ENCODE measurements at regions not wholly inside any gene's neighbourhood (a gene's known extent, or its start where the extent isn't known, plus 50 kb on each side); places are given as distances from the start of the nearest gene placed in this dataset.

GRCh38 chr15:26178640-26179220 lies 315.6 kb upstream of the ATP10A start:
- DNase-seq, result no peak

GRCh38 chr15:26177816-26178215 lies 314.7 kb upstream of the ATP10A start:
- DNase-seq, result no peak

GRCh38 chr15:26176831-26177230 lies 313.7 kb upstream of the ATP10A start:
- no peak for DNase-seq

- DNase-seq, result no peak
Observed at GRCh38 chr15:26171266-26171665, 308.1 kb upstream of the ATP10A start.

- no peak for DNase-seq
Observed at GRCh38 chr15:26166429-26166828, 303.3 kb upstream of the ATP10A start.

GRCh38 chr15:26165546-26165945 lies 302.4 kb upstream of the ATP10A start:
- no peak for DNase-seq

GRCh38 chr15:26160343-26160742 lies 297.2 kb upstream of the ATP10A start:
- DNase-seq, result no peak

GRCh38 chr15:26158176-26158575 lies 295.0 kb upstream of the ATP10A start:
- DNase-seq, result no peak

- DNase-seq, result no peak
Observed at GRCh38 chr15:26157081-26157480, 294.0 kb upstream of the ATP10A start.

GRCh38 chr15:26156051-26156450 lies 292.9 kb upstream of the ATP10A start:
- DNase-seq, result no peak

- DNase-seq, result no peak
Observed at GRCh38 chr15:26148156-26148860, 285.2 kb upstream of the ATP10A start.

- no peak for DNase-seq
Observed at GRCh38 chr15:26146202-26146601, 283.1 kb upstream of the ATP10A start.

GRCh38 chr15:26145796-26146195 lies 282.7 kb upstream of the ATP10A start:
- no peak for DNase-seq

GRCh38 chr15:26144836-26145235 lies 281.7 kb upstream of the ATP10A start:
- DNase-seq, result no peak

- DNase-seq, result no peak
Observed at GRCh38 chr15:26143221-26143620, 280.1 kb upstream of the ATP10A start.

GRCh38 chr15:26134812-26135211 lies 271.7 kb upstream of the ATP10A start:
- no peak for DNase-seq

GRCh38 chr15:26134152-26134551 lies 271.0 kb upstream of the ATP10A start:
- no peak for DNase-seq

- DNase-seq, result no peak
Observed at GRCh38 chr15:26132811-26133210, 269.7 kb upstream of the ATP10A start.

- no peak for DNase-seq
Observed at GRCh38 chr15:26129852-26130251, 266.7 kb upstream of the ATP10A start.

- no peak for DNase-seq
Observed at GRCh38 chr15:26128611-26129140, 265.5 kb upstream of the ATP10A start.

- DNase-seq, result no peak
Observed at GRCh38 chr15:26126819-26127387, 263.8 kb upstream of the ATP10A start.

- no peak for DNase-seq
Observed at GRCh38 chr15:26126070-26126469, 262.9 kb upstream of the ATP10A start.

- no peak for DNase-seq
Observed at GRCh38 chr15:26125664-26126063, 262.5 kb upstream of the ATP10A start.

GRCh38 chr15:26119322-26119721 lies 256.2 kb upstream of the ATP10A start:
- DNase-seq, result no peak
